ENCODE measurements at regions not wholly inside any gene's neighbourhood (a gene's known extent, or its start where the extent isn't known, plus 50 kb on each side); places are given as distances from the start of the nearest gene placed in this dataset.
A peak's percentile ranks its signal among the peaks of the same experiment; 100 is the strongest.
"Not testable (repeated sequence)": the region's sequence is repeated elsewhere in the genome, so short reads cannot be mapped to it uniquely, and the experiment has no call there.

GRCh38 chr3:61463191-61463590, 98.2 kb upstream of the PTPRG start:
- Histone ChIP-seq H3K4me3 (no peak overlapping the region), H3K27ac (no peak overlapping the region), H3K27me3 (no peaks in the 10 kb centered on the region), H3K36me3 (no peaks in the 10 kb centered on the region), H3K9me3 (ENCODE audit: low read depth) (no peaks in the 10 kb centered on the region), H3K4me1 (ENCODE audit: low read depth) (peaks cover 10% of the 10 kb centered on the region)
- TF ChIP-seq CTCF (IDR thresholded peaks at IDR 0.05; ENCODE audit: low read depth, low read length): no peak
- no peak for DNase-seq (ENCODE audit: low read depth in 1 of 2, low spot score in 1 of 2)

- Histone ChIP-seq H3K4me1 (ENCODE audit: low read depth) (peaks cover 10% of the 10 kb centered on the region), H3K9me3 (ENCODE audit: low read depth) (no peaks in the 10 kb centered on the region), H3K27me3 (no peaks in the 10 kb centered on the region), H3K36me3 (no peaks in the 10 kb centered on the region), H3K4me3 (no peak overlapping the region), H3K27ac (no peak overlapping the region)
- DNase-seq (ENCODE audit: low read depth in 1 of 2, low spot score in 1 of 2): no peak
- TF ChIP-seq CTCF (IDR thresholded peaks at IDR 0.05; ENCODE audit: low read depth, low read length): no peak
These were observed 96.7 kb upstream of the PTPRG start for GRCh38 chr3:61464518-61465140.

- Histone ChIP-seq H3K27me3 (no peaks in the 10 kb centered on the region), H3K36me3 (no peaks in the 10 kb centered on the region), H3K4me1 (ENCODE audit: low read depth) (peaks cover 10% of the 10 kb centered on the region), H3K27ac (no peak overlapping the region), H3K4me3 (no peak overlapping the region), H3K9me3 (ENCODE audit: low read depth) (no peaks in the 10 kb centered on the region)
- peak in 1 of 2 donors; percentile 76 for DNase-seq (ENCODE audit: low read depth in 1 of 2, low spot score in 1 of 2)
- no peak for TF ChIP-seq CTCF (IDR thresholded peaks at IDR 0.05; ENCODE audit: low read depth, low read length)
These were observed 95.0 kb upstream of the PTPRG start for GRCh38 chr3:61466357-61466756.

GRCh38 chr3:61483997-61484396, 77.4 kb upstream of the PTPRG start:
- no peak overlapping the region for H3K4me3 ChIP-seq
- H3K27ac ChIP-seq: no peak overlapping the region
- DNase-seq (ENCODE audit: low read depth in 1 of 2, low spot score in 1 of 2): peak in 1 of 2 donors; percentile 21
- no peak for TF ChIP-seq CTCF (IDR thresholded peaks at IDR 0.05; ENCODE audit: low read depth, low read length)
- H3K4me1 ChIP-seq (ENCODE audit: low read depth): no peaks in the 10 kb centered on the region
- no peaks in the 10 kb centered on the region for H3K36me3 ChIP-seq
- H3K27me3 ChIP-seq: no peaks in the 10 kb centered on the region
- no peaks in the 10 kb centered on the region for H3K9me3 ChIP-seq (ENCODE audit: low read depth)

GRCh38 chr3:61493339-61493738, 68.0 kb upstream of the PTPRG start:
- no peaks in the 10 kb centered on the region for H3K9me3 ChIP-seq (ENCODE audit: low read depth)
- no peaks in the 10 kb centered on the region for H3K27me3 ChIP-seq
- H3K27ac ChIP-seq: no peak overlapping the region
- H3K4me1 ChIP-seq (ENCODE audit: low read depth): no peaks in the 10 kb centered on the region
- DNase-seq (ENCODE audit: low read depth in 1 of 2, low spot score in 1 of 2): no peak
- H3K36me3 ChIP-seq: no peaks in the 10 kb centered on the region
- TF ChIP-seq CTCF (IDR thresholded peaks at IDR 0.05; ENCODE audit: low read depth, low read length): no peak
- no peak overlapping the region for H3K4me3 ChIP-seq

GRCh38 chr3:61494309-61494708, 67.1 kb upstream of the PTPRG start:
- not testable (repeated sequence) for H3K36me3 ChIP-seq; H3K4me1 ChIP-seq (ENCODE audit: low read depth); H3K4me3 ChIP-seq; H3K27ac ChIP-seq; H3K27me3 ChIP-seq; DNase-seq (ENCODE audit: low read depth in 1 of 2, low spot score in 1 of 2); H3K9me3 ChIP-seq (ENCODE audit: low read depth)

Measured in cardiac muscle cell (in vitro differentiated cells and primary cell).